ENCODE measurements at regions not wholly inside any gene's neighbourhood (a gene's known extent, or its start where the extent isn't known, plus 50 kb on each side); places are given as distances from the start of the nearest gene placed in this dataset.

DNA sequence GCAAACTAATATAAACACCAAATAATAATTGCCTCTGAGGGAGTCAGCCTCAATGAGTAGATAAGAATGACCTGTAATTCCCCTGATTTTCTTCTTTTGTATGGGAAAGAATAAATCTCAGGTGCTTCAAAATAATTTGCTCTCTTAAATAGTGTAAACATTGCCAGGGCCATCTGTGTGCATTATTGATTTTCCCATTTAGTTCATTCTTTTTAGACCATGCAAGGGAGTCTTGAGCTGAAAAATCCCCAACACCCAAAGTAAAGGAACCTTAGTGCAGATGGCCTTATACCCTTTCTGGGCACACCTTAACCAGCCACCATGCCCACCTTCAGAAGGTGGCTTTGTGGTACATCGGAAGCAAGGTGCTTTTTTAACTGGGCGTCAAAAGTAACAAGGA is 267.2 kb downstream of the TMEM114 start:
- no peaks in the 10 kb centered on the region for H3K36me3 ChIP-seq
- TF ChIP-seq, protein P1, sequence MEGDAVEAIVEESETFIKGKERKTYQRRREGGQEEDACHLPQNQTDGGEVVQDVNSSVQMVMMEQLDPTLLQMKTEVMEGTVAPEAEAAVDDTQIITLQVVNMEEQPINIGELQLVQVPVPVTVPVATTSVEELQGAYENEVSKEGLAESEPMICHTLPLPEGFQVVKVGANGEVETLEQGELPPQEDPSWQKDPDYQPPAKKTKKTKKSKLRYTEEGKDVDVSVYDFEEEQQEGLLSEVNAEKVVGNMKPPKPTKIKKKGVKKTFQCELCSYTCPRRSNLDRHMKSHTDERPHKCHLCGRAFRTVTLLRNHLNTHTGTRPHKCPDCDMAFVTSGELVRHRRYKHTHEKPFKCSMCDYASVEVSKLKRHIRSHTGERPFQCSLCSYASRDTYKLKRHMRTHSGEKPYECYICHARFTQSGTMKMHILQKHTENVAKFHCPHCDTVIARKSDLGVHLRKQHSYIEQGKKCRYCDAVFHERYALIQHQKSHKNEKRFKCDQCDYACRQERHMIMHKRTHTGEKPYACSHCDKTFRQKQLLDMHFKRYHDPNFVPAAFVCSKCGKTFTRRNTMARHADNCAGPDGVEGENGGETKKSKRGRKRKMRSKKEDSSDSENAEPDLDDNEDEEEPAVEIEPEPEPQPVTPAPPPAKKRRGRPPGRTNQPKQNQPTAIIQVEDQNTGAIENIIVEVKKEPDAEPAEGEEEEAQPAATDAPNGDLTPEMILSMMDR (IDR thresholded peaks at IDR 0.05) = no peak
- TF ChIP-seq EZH2phosphoT487 (IDR thresholded peaks at IDR 0.05) (no peak), EZH2 (IDR thresholded peaks at IDR 0.05) (no peak)
- no peaks in the 10 kb centered on the region for H3K4me1 ChIP-seq
- H3F3A ChIP-seq (ENCODE audit: low read depth) = no peaks in the 10 kb centered on the region
- no peak for DNase-seq (ENCODE audit: low spot score)
- H3K9me3 ChIP-seq (ENCODE audit: low read depth) = no peaks in the 10 kb centered on the region
- H3K27ac ChIP-seq = no peak overlapping the region
- no peaks in the 10 kb centered on the region for H4K20me1 ChIP-seq (ENCODE audit: low read depth)
- Mint-ChIP-seq H3K27ac (no peak overlapping the region), H3K36me3 (no peaks in the 10 kb centered on the region), H3K9me3 (no peaks in the 10 kb centered on the region), H3K27me3 (ENCODE audit: insufficient read depth, low read depth) (peaks cover 12% of the 10 kb centered on the region), H3K4me3 (no peak overlapping the region), H3K4me1 (no peaks in the 10 kb centered on the region)
- no peak overlapping the region for H3K4me2 ChIP-seq
- no peak overlapping the region for H3K4me3 ChIP-seq
- H2AFZ ChIP-seq (replicated peaks) = no peak overlapping the region
- H3K27me3 ChIP-seq = no peaks in the 10 kb centered on the region
- no peaks in the 10 kb centered on the region for H3K79me2 ChIP-seq (ENCODE audit: low read depth)
- H3K9ac ChIP-seq = no peak overlapping the region

DNA sequence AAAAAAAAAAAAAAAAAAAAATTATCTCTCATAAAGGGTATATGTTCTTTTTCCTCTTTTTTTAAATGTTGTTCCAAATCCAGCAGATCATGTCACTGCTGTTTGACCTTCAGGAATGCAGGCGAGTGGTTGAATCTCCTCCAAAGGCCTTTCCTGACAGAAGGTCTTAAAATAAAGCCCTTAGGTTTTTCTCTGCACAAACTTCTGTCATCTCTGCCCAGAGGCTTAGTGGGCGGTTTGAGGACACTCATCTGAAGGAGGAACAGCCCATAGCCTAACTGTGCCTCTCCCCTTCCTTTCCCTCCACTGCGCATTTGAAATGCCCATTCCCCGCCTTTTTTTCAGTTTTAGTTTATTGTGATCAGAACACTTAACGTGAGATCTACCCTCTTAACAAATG is 270.2 kb downstream of the TMEM114 start:
- no peak for DNase-seq (ENCODE audit: low spot score)

DNA sequence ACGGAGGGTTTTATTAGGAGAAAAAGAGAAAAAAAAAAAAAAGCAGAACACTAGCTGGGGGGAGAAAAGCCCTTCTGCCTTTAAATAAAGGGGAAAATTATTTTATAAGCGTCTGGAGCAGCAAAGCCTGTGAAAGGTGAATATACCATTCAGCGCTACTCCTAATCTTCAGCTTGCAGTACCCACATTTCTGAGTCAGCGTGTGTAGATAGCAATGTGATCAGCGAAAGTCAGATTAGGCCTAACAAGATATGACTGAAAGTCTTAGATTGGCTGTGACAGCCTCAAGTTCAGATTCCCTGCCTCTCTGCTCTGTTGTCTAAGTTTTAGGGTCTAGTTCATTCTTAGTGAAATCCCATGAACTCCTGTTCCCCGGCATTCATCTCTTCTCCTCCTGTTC is 279.5 kb downstream of the TMEM114 start:
- H3K36me3 ChIP-seq = no peaks in the 10 kb centered on the region
- H4K20me1 ChIP-seq (ENCODE audit: low read depth) = no peaks in the 10 kb centered on the region
- no peaks in the 10 kb centered on the region for H3K36me3 Mint-ChIP-seq
- H3K27me3 ChIP-seq = no peaks in the 10 kb centered on the region
- DNase-seq (ENCODE audit: low spot score) = no peak
- no peak overlapping the region for H3K4me2 ChIP-seq
- peaks cover 3% of the 10 kb centered on the region for H3K4me1 Mint-ChIP-seq
- no peaks in the 10 kb centered on the region for H3K9me3 Mint-ChIP-seq
- H2AFZ ChIP-seq (replicated peaks) = no peak overlapping the region
- no peak overlapping the region for H3K27ac ChIP-seq
- H3K4me3 Mint-ChIP-seq = no peak overlapping the region
- H3K79me2 ChIP-seq (ENCODE audit: low read depth) = no peaks in the 10 kb centered on the region
- no peaks in the 10 kb centered on the region for H3K4me1 ChIP-seq
- no peaks in the 10 kb centered on the region for H3K27me3 Mint-ChIP-seq (ENCODE audit: insufficient read depth, low read depth)
- no peaks in the 10 kb centered on the region for H3F3A ChIP-seq (ENCODE audit: low read depth)
- H3K9ac ChIP-seq = no peak overlapping the region
- H3K9me3 ChIP-seq (ENCODE audit: low read depth) = no peaks in the 10 kb centered on the region
- H3K27ac Mint-ChIP-seq = no peak overlapping the region
- no peak for TF ChIP-seq EZH2phosphoT487 (IDR thresholded peaks at IDR 0.05)
- no peak for TF ChIP-seq EZH2 (IDR thresholded peaks at IDR 0.05)
- TF ChIP-seq, protein P1 (IDR thresholded peaks at IDR 0.05) = no peak
- no peak overlapping the region for H3K4me3 ChIP-seq

More for the DNA sequence above, 270.2 kb downstream of the TMEM114 start:
- Mint-ChIP-seq H3K27ac (no peak overlapping the region), H3K27me3 (ENCODE audit: insufficient read depth, low read depth) (peaks cover 11% of the 10 kb centered on the region), H3K4me1 (no peaks in the 10 kb centered on the region), H3K36me3 (no peaks in the 10 kb centered on the region), H3K9me3 (no peaks in the 10 kb centered on the region), H3K4me3 (no peak overlapping the region)
- no peaks in the 10 kb centered on the region for H3K36me3 ChIP-seq
- no peaks in the 10 kb centered on the region for H3K9me3 ChIP-seq (ENCODE audit: low read depth)
- no peaks in the 10 kb centered on the region for H3K27me3 ChIP-seq
- no peaks in the 10 kb centered on the region for H4K20me1 ChIP-seq (ENCODE audit: low read depth)
- H3K9ac ChIP-seq = no peak overlapping the region
- H3K27ac ChIP-seq = no peak overlapping the region
- no peak overlapping the region for H3K4me3 ChIP-seq
- H3K4me2 ChIP-seq = no peak overlapping the region
- H2AFZ ChIP-seq (replicated peaks) = no peak overlapping the region
- no peaks in the 10 kb centered on the region for H3K79me2 ChIP-seq (ENCODE audit: low read depth)
- TF ChIP-seq EZH2 (IDR thresholded peaks at IDR 0.05) = no peak
- TF ChIP-seq EZH2phosphoT487 (IDR thresholded peaks at IDR 0.05) = no peak
- TF ChIP-seq, protein P1 (IDR thresholded peaks at IDR 0.05) = no peak
- no peaks in the 10 kb centered on the region for H3K4me1 ChIP-seq
- no peaks in the 10 kb centered on the region for H3F3A ChIP-seq (ENCODE audit: low read depth)

All from neural progenitor cell (in vitro differentiated cells).